ENCODE measurements at regions not wholly inside any gene's neighbourhood (a gene's known extent, or its start where the extent isn't known, plus 50 kb on each side); places are given as distances from the start of the nearest gene placed in this dataset.
"Not testable (repeated sequence)": the region's sequence is repeated elsewhere in the genome, so short reads cannot be mapped to it uniquely, and the experiment has no call there.

- no peaks in the 10 kb centered on the region for H3K9me3 ChIP-seq
- no peak for DNase-seq (ENCODE audit: low spot score)
- TF ChIP-seq POLR2AphosphoS5 (IDR thresholded peaks at IDR 0.05) (no peak), POLR2A (IDR thresholded peaks at IDR 0.05) (no peak), CTCF (IDR thresholded peaks at IDR 0.05) (no peak)
- no peaks in the 10 kb centered on the region for H3K36me3 ChIP-seq
- H3K27ac ChIP-seq, result no peak overlapping the region
- no peak overlapping the region for H3K4me3 ChIP-seq
- H3K4me1 ChIP-seq (replicated peaks), result no peaks in the 10 kb centered on the region
- no peaks in the 10 kb centered on the region for H3K27me3 ChIP-seq (replicated peaks; ENCODE audit: insufficient read depth)
- intact Hi-C loops (cut with DNase I), result no loop called here
- 84% methylated on average over 3 of the region's 3 CpGs for WGBS
Observed at GRCh38 chr21:17214801-17215200, 298.0 kb upstream of the CXADR start.

GRCh38 chr21:17219050-17219449, 293.8 kb upstream of the CXADR start:
- H3K36me3 ChIP-seq; H3K4me1 ChIP-seq (replicated peaks); H3K4me3 ChIP-seq; H3K9me3 ChIP-seq; DNase-seq (ENCODE audit: low spot score); H3K27ac ChIP-seq; intact Hi-C loops (cut with DNase I); H3K27me3 ChIP-seq (replicated peaks; ENCODE audit: insufficient read depth): not testable (repeated sequence)
- 90% methylated on average over 1 of the region's 1 CpG for WGBS

GRCh38 chr21:17231124-17231523, 281.7 kb upstream of the CXADR start:
- Histone ChIP-seq H3K36me3 (no peaks in the 10 kb centered on the region), H3K4me3 (no peak overlapping the region), H3K9me3 (no peaks in the 10 kb centered on the region), H3K4me1 (replicated peaks) (no peaks in the 10 kb centered on the region), H3K27me3 (replicated peaks; ENCODE audit: insufficient read depth) (no peaks in the 10 kb centered on the region), H3K27ac (no peak overlapping the region)
- TF ChIP-seq CTCF (IDR thresholded peaks at IDR 0.05), result no peak
- intact Hi-C loops (cut with DNase I), result no loop called here
- DNase-seq (ENCODE audit: low spot score), result no peak
- 91% methylated on average over 2 of the region's 2 CpGs for WGBS

- H3K9me3 ChIP-seq, result no peaks in the 10 kb centered on the region
- no peak for DNase-seq (ENCODE audit: low spot score)
- no peak overlapping the region for H3K4me3 ChIP-seq
- H3K27me3 ChIP-seq (replicated peaks; ENCODE audit: insufficient read depth), result no peaks in the 10 kb centered on the region
- no peak for TF ChIP-seq CTCF (IDR thresholded peaks at IDR 0.05)
- TF ChIP-seq POLR2AphosphoS5 (IDR thresholded peaks at IDR 0.05), result no peak
- TF ChIP-seq POLR2A (IDR thresholded peaks at IDR 0.05), result no peak
- H3K27ac ChIP-seq, result no peak overlapping the region
- intact Hi-C loops (cut with DNase I), result no loop called here
- 72% methylated on average over 3 of the region's 3 CpGs for WGBS
- H3K4me1 ChIP-seq (replicated peaks), result no peaks in the 10 kb centered on the region
- no peaks in the 10 kb centered on the region for H3K36me3 ChIP-seq
Observed at GRCh38 chr21:17231771-17232170, 281.1 kb upstream of the CXADR start.

- H3K36me3 ChIP-seq, result no peaks in the 10 kb centered on the region
- intact Hi-C loops (cut with DNase I), result no loop called here
- H3K4me1 ChIP-seq (replicated peaks), result no peaks in the 10 kb centered on the region
- no peaks in the 10 kb centered on the region for H3K27me3 ChIP-seq (replicated peaks; ENCODE audit: insufficient read depth)
- H3K4me3 ChIP-seq, result no peak overlapping the region
- H3K27ac ChIP-seq, result no peak overlapping the region
- no peaks in the 10 kb centered on the region for H3K9me3 ChIP-seq
- no peak for DNase-seq (ENCODE audit: low spot score)
- TF ChIP-seq POLR2A (IDR thresholded peaks at IDR 0.05) (no peak), CTCF (IDR thresholded peaks at IDR 0.05) (no peak), POLR2AphosphoS5 (IDR thresholded peaks at IDR 0.05) (no peak)
Observed at GRCh38 chr21:17238468-17238867, 274.4 kb upstream of the CXADR start.

All from prostate gland (tissue), 2 donors.